ENCODE measurements at regions not wholly inside any gene's neighbourhood (a gene's known extent, or its start where the extent isn't known, plus 50 kb on each side); places are given as distances from the start of the nearest gene placed in this dataset.
"Not testable (repeated sequence)": the region's sequence is repeated elsewhere in the genome, so short reads cannot be mapped to it uniquely, and the experiment has no call there.

- Histone ChIP-seq H3K4me3 (ENCODE audit: low read depth in 1 of 2, low read length in 1 of 2) (no peak overlapping the region), H3K27me3 (no peaks in the 10 kb centered on the region), H3K4me1 (ENCODE audit: control insufficient read depth in 1 of 2, insufficient read depth in 1 of 2, low read depth in 1 of 2, low read length in 1 of 2) (no peaks in the 10 kb centered on the region), H3K36me3 (no peaks in the 10 kb centered on the region), H3K27ac (no peak overlapping the region), H3K9me3 (no peaks in the 10 kb centered on the region)
- TF ChIP-seq CTCF (IDR thresholded peaks at IDR 0.05) = no peak
These were observed 880.2 kb upstream of the TMEFF2 start for GRCh38 chr2:193074933-193075332.

GRCh38 chr2:193072647-193073046 lies 877.9 kb upstream of the TMEFF2 start:
- Histone ChIP-seq H3K4me3 (ENCODE audit: low read depth in 1 of 2, low read length in 1 of 2) (no peak overlapping the region), H3K27ac (no peak overlapping the region), H3K9me3 (no peaks in the 10 kb centered on the region), H3K4me1 (ENCODE audit: control insufficient read depth in 1 of 2, insufficient read depth in 1 of 2, low read depth in 1 of 2, low read length in 1 of 2) (no peaks in the 10 kb centered on the region), H3K36me3 (no peaks in the 10 kb centered on the region), H3K27me3 (no peaks in the 10 kb centered on the region)
- TF ChIP-seq CTCF (IDR thresholded peaks at IDR 0.05) = no peak

- not testable (repeated sequence) for H3K9me3 ChIP-seq; H3K4me3 ChIP-seq (ENCODE audit: low read depth in 1 of 2, low read length in 1 of 2); H3K36me3 ChIP-seq; H3K27ac ChIP-seq; H3K4me1 ChIP-seq (ENCODE audit: control insufficient read depth in 1 of 2, insufficient read depth in 1 of 2, low read depth in 1 of 2, low read length in 1 of 2); H3K27me3 ChIP-seq
These were observed 830.8 kb upstream of the TMEFF2 start for GRCh38 chr2:193025556-193025955.

- H3K4me1 ChIP-seq (ENCODE audit: control insufficient read depth in 1 of 2, insufficient read depth in 1 of 2, low read depth in 1 of 2, low read length in 1 of 2) = no peaks in the 10 kb centered on the region
- no peak for TF ChIP-seq CTCF (IDR thresholded peaks at IDR 0.05)
- H3K4me3 ChIP-seq (ENCODE audit: low read depth in 1 of 2, low read length in 1 of 2) = no peak overlapping the region
- no peaks in the 10 kb centered on the region for H3K9me3 ChIP-seq
- H3K27ac ChIP-seq = no peak overlapping the region
- H3K27me3 ChIP-seq = no peaks in the 10 kb centered on the region
- no peaks in the 10 kb centered on the region for H3K36me3 ChIP-seq
These were observed 830.1 kb upstream of the TMEFF2 start for GRCh38 chr2:193024791-193025190.

GRCh38 chr2:193011870-193012269 lies 817.1 kb upstream of the TMEFF2 start:
- no peaks in the 10 kb centered on the region for H3K27me3 ChIP-seq
- no peaks in the 10 kb centered on the region for H3K9me3 ChIP-seq
- no peak for TF ChIP-seq CTCF (IDR thresholded peaks at IDR 0.05)
- no peak overlapping the region for H3K27ac ChIP-seq
- no peak overlapping the region for H3K4me3 ChIP-seq (ENCODE audit: low read depth in 1 of 2, low read length in 1 of 2)
- no peaks in the 10 kb centered on the region for H3K4me1 ChIP-seq (ENCODE audit: control insufficient read depth in 1 of 2, insufficient read depth in 1 of 2, low read depth in 1 of 2, low read length in 1 of 2)
- no peaks in the 10 kb centered on the region for H3K36me3 ChIP-seq

GRCh38 chr2:192993059-192993458 lies 798.3 kb upstream of the TMEFF2 start:
- no peaks in the 10 kb centered on the region for H3K4me1 ChIP-seq (ENCODE audit: control insufficient read depth in 1 of 2, insufficient read depth in 1 of 2, low read depth in 1 of 2, low read length in 1 of 2)
- H3K27ac ChIP-seq = no peak overlapping the region
- H3K27me3 ChIP-seq = no peaks in the 10 kb centered on the region
- no peaks in the 10 kb centered on the region for H3K36me3 ChIP-seq
- H3K9me3 ChIP-seq = no peaks in the 10 kb centered on the region
- H3K4me3 ChIP-seq (ENCODE audit: low read depth in 1 of 2, low read length in 1 of 2) = no peak overlapping the region
- TF ChIP-seq CTCF (IDR thresholded peaks at IDR 0.05) = no peak
